Body of pancreas (tissue), 4 donors: ENCODE measurements at regions not wholly inside any gene's neighbourhood (a gene's known extent, or its start where the extent isn't known, plus 50 kb on each side); places are given as distances from the start of the nearest gene placed in this dataset.

Experiments
- CTCF ChIP-seq, 7 experiments: fragments of 450-650 bp in 4 of 7; fragments of 200-600 bp in 3 of 7; sonication (generic) in 3 of 7; IDR thresholded peaks; one replicate each; pipeline ENCODE4 v1.5.1; 2016 to 2019; ENCODE audit warnings: antibody characterized with exemption in 7 of 7
- POLR2A ChIP-seq, 3 donors: fragments of 450-650 bp; IDR thresholded peaks; one replicate each; pipeline ENCODE4 v1.6.1; 2016; ENCODE audit warnings: antibody characterized with exemption in 3 of 3, mild to moderate bottlenecking in 2 of 3

GRCh38 chr15:97881346-97881965 is 79.0 kb upstream of the ARRDC4 start:
- TF ChIP-seq POLR2A (IDR thresholded peaks at IDR 0.05) (no peak), CTCF (IDR thresholded peaks at IDR 0.05) (no peak)
